ENCODE measurements at regions not wholly inside any gene's neighbourhood (a gene's known extent, or its start where the extent isn't known, plus 50 kb on each side); places are given as distances from the start of the nearest gene placed in this dataset.
"Not testable (repeated sequence)": the region's sequence is repeated elsewhere in the genome, so short reads cannot be mapped to it uniquely, and the experiment has no call there.

DNA sequence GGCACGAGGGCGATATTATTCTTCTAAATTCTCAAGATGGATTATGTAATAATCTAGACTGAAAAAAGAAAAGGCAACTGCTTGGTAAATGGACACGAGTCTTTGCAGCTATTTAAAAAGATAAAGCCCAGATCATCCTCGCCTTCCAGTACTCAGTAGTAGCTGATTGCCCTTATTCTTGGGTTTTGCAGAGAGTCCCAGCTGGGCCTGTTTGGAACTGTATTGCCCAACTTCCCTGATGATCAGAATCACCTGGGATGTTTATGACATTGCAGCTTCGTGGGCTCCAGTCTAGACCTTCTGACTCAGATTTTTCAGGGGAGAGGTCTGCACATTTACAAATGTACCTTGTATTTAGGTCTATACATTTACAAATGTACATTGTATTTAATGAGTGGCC, 213.5 kb downstream of the RAB11FIP4 start:
- TF ChIP-seq, protein P1, sequence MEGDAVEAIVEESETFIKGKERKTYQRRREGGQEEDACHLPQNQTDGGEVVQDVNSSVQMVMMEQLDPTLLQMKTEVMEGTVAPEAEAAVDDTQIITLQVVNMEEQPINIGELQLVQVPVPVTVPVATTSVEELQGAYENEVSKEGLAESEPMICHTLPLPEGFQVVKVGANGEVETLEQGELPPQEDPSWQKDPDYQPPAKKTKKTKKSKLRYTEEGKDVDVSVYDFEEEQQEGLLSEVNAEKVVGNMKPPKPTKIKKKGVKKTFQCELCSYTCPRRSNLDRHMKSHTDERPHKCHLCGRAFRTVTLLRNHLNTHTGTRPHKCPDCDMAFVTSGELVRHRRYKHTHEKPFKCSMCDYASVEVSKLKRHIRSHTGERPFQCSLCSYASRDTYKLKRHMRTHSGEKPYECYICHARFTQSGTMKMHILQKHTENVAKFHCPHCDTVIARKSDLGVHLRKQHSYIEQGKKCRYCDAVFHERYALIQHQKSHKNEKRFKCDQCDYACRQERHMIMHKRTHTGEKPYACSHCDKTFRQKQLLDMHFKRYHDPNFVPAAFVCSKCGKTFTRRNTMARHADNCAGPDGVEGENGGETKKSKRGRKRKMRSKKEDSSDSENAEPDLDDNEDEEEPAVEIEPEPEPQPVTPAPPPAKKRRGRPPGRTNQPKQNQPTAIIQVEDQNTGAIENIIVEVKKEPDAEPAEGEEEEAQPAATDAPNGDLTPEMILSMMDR (IDR thresholded peaks at IDR 0.05; ENCODE audit: insufficient read depth, missing control alignments) = no peak
- FAIRE-seq (no peak), DNase-seq (ENCODE audit: insufficient read length, low spot score) (no peak)

DNA sequence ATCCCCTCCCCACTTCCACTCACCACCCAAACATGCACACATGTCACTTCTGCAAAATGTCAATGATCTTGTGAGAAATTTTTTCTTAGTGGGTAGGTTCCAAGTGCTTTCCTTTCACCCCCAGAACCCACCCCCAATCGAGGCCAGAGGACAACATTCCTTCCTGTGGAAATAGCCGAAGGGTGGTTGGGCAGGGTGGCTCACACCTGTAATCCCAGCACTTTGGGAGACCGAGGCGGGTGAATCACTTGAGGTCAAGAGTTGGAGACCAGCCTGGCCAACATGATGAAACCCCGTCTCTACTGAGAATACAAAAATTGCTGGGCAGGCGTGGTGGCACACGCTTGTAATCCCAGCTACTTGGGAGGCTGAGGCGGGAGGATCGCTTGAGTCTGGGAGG, 208.7 kb downstream of the RAB11FIP4 start:
- not testable (repeated sequence) for FAIRE-seq

DNA sequence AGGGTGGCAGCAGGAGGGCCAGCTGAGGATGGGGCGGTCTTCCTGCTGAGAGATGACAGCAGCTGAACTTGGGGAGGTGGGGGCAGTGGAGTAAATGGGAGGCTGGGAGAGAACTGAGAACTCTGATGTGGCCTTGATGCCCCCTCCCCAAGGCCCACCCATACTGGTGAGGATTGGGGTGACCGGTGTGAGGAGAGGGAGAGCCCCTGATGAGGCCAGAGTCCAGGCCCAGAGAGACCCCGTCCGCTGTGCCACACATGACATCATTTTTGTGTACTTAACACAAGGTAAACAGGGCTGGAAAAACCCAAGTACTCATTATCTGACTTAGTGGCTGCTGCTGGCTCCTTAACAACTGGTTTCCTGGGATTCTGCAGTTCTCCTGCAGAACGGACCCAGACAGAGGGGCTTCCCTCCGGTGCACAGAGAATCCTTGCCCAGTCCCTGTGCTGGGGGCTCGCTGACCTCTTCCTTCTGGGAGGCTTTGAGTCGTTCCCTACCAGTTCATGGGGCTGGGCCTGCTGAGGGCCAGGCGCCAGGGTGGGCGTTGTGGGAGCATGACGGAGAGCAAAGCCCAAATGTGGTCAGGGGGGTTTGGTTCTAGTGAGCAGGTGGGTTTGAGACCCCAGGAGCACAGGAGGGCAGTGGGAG, 207.6 kb downstream of the RAB11FIP4 start:
- TF ChIP-seq, protein P1 (IDR thresholded peaks at IDR 0.05; ENCODE audit: insufficient read depth, missing control alignments) = no peak
- DNase-seq (ENCODE audit: insufficient read length, low spot score) (no peak), FAIRE-seq (no peak)

More for the DNA sequence above, 208.7 kb downstream of the RAB11FIP4 start:
- not testable (repeated sequence) for DNase-seq (ENCODE audit: insufficient read length, low spot score)

DNA sequence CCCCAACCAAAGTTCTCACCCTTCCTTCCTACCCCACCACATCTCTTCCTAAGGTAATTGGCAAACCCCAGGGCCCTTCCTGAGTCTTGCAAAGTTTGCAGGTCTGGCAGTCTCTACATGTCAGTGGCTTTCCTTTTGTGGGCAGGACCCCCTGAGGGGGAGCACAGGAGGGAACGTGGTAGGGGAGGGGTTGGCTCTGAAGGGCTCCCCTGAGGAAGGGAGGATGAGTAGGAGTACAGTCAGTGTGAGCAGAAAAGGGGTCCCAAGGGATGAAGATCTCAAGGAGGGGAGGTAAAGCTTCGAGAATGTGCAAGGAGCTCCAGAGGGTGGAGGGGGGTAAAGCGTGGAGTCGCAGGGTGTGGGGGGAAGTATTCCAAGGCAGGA, 206.9 kb downstream of the RAB11FIP4 start:
- FAIRE-seq = no peak
- TF ChIP-seq, protein P1 (IDR thresholded peaks at IDR 0.05; ENCODE audit: insufficient read depth, missing control alignments) = no peak
- no peak for DNase-seq (ENCODE audit: insufficient read length, low spot score)

DNA sequence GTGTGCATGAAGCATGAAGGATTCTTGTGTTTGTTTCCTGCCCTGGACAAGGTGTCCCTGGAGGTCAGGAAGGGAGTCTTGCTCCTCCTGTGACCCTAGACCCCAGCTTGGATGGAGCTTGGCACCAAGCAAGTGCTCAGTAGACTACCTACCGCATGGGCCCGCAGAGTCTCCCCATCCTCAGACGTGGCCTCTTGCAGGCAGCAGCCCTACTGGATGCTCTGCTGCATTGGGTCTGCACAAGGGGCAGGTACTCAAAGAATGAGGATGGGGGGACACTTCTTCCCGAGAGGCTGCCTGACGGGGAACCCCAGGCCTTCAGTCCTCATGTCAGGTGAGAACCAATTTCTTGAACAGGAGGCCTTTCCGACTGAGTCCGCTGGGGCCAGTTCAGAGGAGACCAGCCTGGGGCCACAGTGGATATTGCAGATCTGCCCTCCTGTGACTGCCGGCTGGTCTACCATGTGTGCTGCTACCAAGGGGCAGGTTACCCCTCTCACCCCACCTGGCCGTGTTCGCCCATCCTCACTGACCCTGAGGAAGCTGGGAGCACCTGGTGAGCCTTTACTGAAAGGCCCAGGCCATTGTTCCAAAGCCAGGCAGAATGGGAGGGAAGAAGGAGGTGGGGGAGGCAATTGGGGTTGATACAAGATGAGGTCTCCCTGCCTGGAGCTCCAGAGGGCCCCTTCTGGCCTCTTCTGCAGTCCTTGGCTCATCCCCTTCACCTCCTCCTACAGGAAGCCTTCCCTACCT, 206.3 kb downstream of the RAB11FIP4 start:
- no peak for DNase-seq (ENCODE audit: insufficient read length, low spot score)

DNA sequence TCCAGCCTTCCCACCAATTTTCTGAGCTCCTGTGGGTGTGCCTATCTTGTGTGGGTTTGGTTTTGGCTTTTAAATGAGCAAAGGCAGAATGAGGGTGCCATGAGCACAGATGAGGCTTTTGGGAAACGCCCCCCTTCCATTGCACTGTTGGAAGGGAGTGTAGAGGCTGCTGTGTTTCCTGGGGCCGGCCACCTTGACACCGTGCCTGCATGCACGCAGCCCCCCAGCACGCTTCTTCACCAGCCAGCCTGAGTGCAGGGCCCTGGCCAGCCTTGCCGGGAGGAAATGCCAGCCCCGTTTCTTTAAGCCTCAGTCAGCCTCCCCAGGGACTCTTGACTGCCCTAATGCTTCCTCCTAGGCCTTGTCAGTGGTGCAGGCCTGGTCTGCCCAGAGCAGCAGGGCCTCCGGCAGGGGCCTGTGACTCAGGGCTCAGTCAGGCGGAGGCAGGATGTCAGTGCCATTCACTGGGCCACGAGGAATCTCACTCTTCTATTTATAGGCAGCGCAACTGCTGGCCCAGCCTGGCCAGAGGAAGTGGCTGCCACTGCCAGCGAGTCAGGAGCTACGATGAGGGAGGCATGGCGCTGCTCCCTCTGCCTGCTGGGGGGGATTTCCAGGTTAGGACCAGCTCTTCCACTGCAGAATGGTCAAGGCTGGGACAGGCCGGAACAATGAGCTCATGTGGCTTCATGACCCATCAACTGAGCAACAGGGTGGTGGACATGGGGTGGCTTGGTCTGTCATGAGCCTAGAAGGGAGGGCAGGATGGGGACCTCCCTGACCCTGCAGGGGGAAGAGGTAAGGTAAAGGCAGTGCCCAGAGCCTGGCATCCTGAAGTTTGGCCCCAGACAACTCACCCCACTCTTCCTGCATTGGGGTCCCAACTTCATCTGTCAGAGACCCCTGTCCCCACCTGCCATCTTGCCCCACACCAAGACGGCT, 205.2 kb downstream of the RAB11FIP4 start:
- FAIRE-seq (no peak), DNase-seq (ENCODE audit: insufficient read length, low spot score) (no peak)
- TF ChIP-seq, protein P1 (IDR thresholded peaks at IDR 0.05; ENCODE audit: insufficient read depth, missing control alignments) = no peak

More for the DNA sequence above, 206.3 kb downstream of the RAB11FIP4 start:
- TF ChIP-seq, protein P1 (IDR thresholded peaks at IDR 0.05; ENCODE audit: insufficient read depth, missing control alignments) = no peak
- FAIRE-seq = no peak

DNA sequence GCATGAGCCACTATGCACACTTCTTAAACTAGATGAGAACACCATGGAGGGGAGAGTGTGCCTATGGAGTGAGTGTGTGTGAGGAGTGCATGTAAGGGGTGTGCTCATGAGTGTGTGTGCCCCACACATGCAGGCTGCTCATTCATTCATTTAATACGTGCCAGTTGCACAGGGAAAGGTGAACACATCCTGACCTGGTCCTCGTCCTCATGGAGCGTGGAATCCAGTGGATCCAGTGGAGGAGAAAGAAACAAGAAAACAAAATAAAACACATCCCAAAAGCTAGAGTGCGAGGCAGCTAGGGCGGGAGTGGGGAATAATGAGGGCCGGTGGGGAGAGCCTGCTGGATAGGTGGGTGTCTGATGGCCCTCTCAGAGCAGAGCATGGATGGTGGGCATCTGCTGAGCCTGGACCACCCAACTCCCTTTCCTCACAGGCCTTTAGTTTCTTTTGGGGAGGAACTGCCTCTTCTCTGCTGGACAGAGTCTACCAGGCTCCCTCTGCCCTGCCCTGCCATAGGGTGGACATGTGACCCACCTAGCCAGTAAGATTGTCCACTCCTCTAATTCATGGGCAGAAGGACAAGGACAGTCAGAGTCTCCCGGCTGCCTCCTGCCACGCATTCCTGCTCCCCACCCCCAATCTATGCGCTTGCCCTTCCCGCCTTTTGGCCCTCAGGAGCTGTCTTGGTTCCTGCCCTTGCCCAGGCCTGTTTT, 204.3 kb downstream of the RAB11FIP4 start:
- DNase-seq (ENCODE audit: insufficient read length, low spot score) (no peak), FAIRE-seq (no peak)
- TF ChIP-seq, protein P1 (IDR thresholded peaks at IDR 0.05; ENCODE audit: insufficient read depth, missing control alignments) = no peak

All from D721Med (cell line).